ENCODE measurements at regions not wholly inside any gene's neighbourhood (a gene's known extent, or its start where the extent isn't known, plus 50 kb on each side); places are given as distances from the start of the nearest gene placed in this dataset.
"Not testable (repeated sequence)": the region's sequence is repeated elsewhere in the genome, so short reads cannot be mapped to it uniquely, and the experiment has no call there.

DNA sequence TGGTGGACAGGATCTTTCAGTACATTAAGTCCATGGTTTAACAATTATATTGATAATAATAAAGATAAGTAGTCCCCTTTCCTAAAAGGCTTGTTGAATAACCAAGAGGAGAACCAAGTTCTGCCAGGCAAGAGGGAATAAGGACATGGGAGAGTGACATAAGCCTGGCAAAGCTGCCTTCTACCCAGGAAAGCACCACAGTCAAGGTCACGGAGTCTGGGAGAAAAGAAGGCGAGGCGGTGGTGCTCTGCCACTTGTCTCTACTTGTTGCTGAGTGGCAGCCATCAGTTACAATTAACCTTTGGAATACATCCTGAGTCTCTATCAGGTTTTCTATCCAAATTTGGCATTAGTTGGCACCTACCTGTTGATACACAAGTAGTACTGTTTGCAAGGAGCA lies 101.7 kb upstream of the GATA6 start:
- ATAC-seq (ENCODE audit: low FRiP score in 2 of 2) (no peak), DNase-seq (no peak)
- H3K36me3 ChIP-seq = no peaks in the 10 kb centered on the region
- no peak overlapping the region for H3K4me3 ChIP-seq
- H3K27me3 ChIP-seq = no peaks in the 10 kb centered on the region
- no peaks in the 10 kb centered on the region for H3K4me1 ChIP-seq
- WGBS, 2 donors = 82 to 89% methylated on average over 3 of the region's 3 CpGs
- TF ChIP-seq EP300 (IDR thresholded peaks at IDR 0.05) (no peak), POLR2AphosphoS5 (IDR thresholded peaks at IDR 0.05) (no peak), POLR2A (IDR thresholded peaks at IDR 0.05) (no peak)
- TF ChIP-seq, protein P1, sequence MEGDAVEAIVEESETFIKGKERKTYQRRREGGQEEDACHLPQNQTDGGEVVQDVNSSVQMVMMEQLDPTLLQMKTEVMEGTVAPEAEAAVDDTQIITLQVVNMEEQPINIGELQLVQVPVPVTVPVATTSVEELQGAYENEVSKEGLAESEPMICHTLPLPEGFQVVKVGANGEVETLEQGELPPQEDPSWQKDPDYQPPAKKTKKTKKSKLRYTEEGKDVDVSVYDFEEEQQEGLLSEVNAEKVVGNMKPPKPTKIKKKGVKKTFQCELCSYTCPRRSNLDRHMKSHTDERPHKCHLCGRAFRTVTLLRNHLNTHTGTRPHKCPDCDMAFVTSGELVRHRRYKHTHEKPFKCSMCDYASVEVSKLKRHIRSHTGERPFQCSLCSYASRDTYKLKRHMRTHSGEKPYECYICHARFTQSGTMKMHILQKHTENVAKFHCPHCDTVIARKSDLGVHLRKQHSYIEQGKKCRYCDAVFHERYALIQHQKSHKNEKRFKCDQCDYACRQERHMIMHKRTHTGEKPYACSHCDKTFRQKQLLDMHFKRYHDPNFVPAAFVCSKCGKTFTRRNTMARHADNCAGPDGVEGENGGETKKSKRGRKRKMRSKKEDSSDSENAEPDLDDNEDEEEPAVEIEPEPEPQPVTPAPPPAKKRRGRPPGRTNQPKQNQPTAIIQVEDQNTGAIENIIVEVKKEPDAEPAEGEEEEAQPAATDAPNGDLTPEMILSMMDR (IDR thresholded peaks at IDR 0.05) = no peak
- no peak overlapping the region for H3K27ac ChIP-seq
- no peaks in the 10 kb centered on the region for H3K9me3 ChIP-seq

DNA sequence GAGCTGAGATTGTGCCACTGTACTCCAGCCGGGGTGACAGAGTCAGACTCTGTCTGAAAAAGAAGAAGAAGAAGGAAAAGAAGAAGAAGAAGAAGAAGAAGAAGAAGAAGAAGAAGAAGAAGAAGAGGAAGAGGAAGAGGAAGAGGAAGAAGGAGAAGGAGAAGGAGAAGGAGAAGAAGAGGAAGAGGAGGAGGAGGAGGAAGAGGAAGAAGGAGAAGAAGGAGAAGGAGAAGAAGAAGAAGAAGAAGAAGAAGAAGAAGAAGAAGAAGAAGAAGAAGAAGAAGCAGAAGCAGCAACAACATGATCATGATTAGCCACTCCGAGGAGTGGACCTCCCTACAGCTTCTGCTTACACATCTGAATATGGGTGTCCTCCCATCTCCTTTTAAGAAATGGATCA lies 100.6 kb upstream of the GATA6 start:
- not testable (repeated sequence) for H3K9me3 ChIP-seq; H3K4me3 ChIP-seq; H3K36me3 ChIP-seq; ATAC-seq (ENCODE audit: low FRiP score in 2 of 2); H3K27ac ChIP-seq; DNase-seq; H3K4me1 ChIP-seq; H3K27me3 ChIP-seq
- WGBS, 2 donors = 95 to 97% methylated on average over 2 of the region's 2 CpGs

DNA sequence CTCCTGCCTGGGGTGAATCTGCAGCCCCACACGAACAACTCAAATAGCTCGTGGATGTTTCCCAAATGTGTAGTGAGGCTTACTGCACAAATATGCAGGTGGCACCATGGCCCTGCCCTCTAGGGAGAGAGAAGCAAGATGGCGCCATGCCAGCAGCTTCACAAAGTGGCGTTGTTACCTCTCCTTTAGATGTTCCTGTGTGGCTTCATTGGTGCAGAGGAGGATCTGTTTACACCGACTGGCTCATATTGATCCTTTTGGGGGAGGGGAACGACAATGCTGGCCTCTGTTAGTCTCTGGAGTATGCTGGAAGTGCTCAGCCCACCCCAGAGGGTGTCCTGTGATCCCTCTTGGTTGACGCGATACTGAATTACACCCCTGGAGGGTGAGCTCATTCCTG lies 99.5 kb upstream of the GATA6 start:
- no peak for ATAC-seq (ENCODE audit: low FRiP score in 2 of 2)
- no peak overlapping the region for H3K4me3 ChIP-seq
- TF ChIP-seq POLR2AphosphoS5 (IDR thresholded peaks at IDR 0.05) (no peak), POLR2A (IDR thresholded peaks at IDR 0.05) (no peak), EP300 (IDR thresholded peaks at IDR 0.05) (no peak)
- TF ChIP-seq, protein P1 (IDR thresholded peaks at IDR 0.05) = no peak
- H3K36me3 ChIP-seq = no peaks in the 10 kb centered on the region
- H3K27ac ChIP-seq = no peak overlapping the region
- DNase-seq = no peak
- H3K27me3 ChIP-seq = no peaks in the 10 kb centered on the region
- H3K4me1 ChIP-seq = no peaks in the 10 kb centered on the region
- WGBS, 2 donors = 76 to 87% methylated on average over 5 to 8 of the region's 8 CpGs
- H3K9me3 ChIP-seq = no peaks in the 10 kb centered on the region

DNA sequence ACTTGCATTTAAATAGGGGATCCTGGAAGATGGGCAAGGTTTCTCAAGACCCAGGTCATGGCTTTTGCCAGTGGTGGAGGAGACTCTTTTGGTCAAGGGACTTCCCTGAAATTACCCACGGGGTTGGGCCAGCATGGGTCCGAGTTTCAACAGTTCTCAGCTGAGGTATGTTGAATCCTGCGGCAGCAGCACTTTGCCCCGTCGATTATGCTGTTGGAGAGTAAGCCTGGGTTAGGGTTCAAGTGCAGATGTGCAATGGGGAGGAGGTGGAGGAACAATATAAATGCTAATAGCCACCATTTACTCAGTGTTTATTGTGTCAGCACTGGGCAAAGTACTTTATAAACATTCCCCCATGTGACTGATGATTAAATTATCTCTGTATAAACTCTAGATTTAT lies 96.0 kb upstream of the GATA6 start:
- H3K27ac ChIP-seq = no peak overlapping the region
- 82 to 86% methylated on average over 5 of the region's 5 CpGs for WGBS, 2 donors
- TF ChIP-seq EP300 (IDR thresholded peaks at IDR 0.05) = no peak
- TF ChIP-seq, protein P1 (IDR thresholded peaks at IDR 0.05) = no peak
- no peak for TF ChIP-seq POLR2AphosphoS5 (IDR thresholded peaks at IDR 0.05)
- no peak for TF ChIP-seq POLR2A (IDR thresholded peaks at IDR 0.05)
- no peaks in the 10 kb centered on the region for H3K4me1 ChIP-seq
- H3K36me3 ChIP-seq = no peaks in the 10 kb centered on the region
- ATAC-seq (ENCODE audit: low FRiP score in 2 of 2) = no peak
- no peaks in the 10 kb centered on the region for H3K27me3 ChIP-seq
- H3K4me3 ChIP-seq = no peak overlapping the region
- H3K9me3 ChIP-seq = no peaks in the 10 kb centered on the region
- no peak for DNase-seq

DNA sequence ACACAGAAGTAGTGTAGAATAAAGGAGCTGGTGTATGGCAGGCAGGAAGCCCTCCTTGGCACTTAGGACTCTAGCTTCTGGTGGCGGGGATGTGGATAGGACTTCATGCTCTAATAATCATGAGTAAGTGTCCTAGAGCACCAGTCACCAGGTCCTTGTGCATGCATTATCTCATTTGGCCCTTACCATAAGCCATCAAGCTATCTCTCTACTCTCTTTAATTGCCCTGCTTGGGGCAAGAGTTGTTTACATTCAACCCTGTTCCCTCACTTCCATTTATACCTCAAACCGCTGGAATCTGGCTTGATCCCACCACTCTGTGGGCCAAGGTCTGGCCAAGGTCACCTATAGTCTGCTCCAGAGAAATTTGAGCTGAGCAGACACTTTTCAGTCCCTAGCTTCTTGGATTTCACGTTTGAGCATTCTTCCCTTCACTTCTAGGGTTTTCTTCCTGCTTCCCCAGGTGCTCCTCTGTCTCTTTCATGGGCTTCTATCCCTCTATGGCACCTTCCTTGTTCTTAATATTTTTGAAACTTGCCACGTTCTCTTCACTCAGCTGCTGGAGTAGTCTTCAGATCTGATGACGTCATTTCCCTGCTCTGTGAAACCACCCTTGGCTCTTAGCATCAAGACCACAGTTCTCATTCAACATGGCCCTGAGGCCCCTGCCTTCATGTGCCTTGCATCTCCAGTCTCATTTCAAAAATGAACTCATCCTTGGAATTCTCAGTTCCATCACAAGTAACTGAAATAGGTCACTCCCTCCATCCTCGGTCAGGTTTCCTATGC lies 94.9 kb upstream of the GATA6 start:
- Histone ChIP-seq H3K4me1 (no peaks in the 10 kb centered on the region), H3K9me3 (no peaks in the 10 kb centered on the region), H3K36me3 (no peaks in the 10 kb centered on the region), H3K27ac (no peak overlapping the region), H3K27me3 (no peaks in the 10 kb centered on the region), H3K4me3 (no peak overlapping the region)
- TF ChIP-seq POLR2AphosphoS5 (IDR thresholded peaks at IDR 0.05) = no peak
- TF ChIP-seq, protein P1 (IDR thresholded peaks at IDR 0.05) = no peak
- no peak for TF ChIP-seq POLR2A (IDR thresholded peaks at IDR 0.05)
- no peak for TF ChIP-seq EP300 (IDR thresholded peaks at IDR 0.05)
- DNase-seq = no peak
- WGBS, 2 donors = 73 to 75% methylated on average over 6 of the region's 6 CpGs
- no peak for ATAC-seq (ENCODE audit: low FRiP score in 2 of 2)

All from upper lobe of left lung (tissue), 6 donors.